NB4 (cell line): ENCODE measurements at regions not wholly inside any gene's neighbourhood (a gene's known extent, or its start where the extent isn't known, plus 50 kb on each side); places are given as distances from the start of the nearest gene placed in this dataset.

Experiments used
- DNase-seq: peaks from one replicate; pipeline ENCODE4 v3.0.0; 2010; ENCODE audit warnings: low read depth
- H3K4me3 ChIP-seq: one replicate; pipeline ENCODE4 v1.5.1; 2011; ENCODE audit warnings: mild to moderate bottlenecking, low read depth, low read length, moderate library complexity
- CTCF ChIP-seq: IDR thresholded peaks from one replicate; pipeline ENCODE4 v1.5.1; 2012; ENCODE audit warnings: low read depth, low read length
- MAX ChIP-seq: IDR thresholded peaks from 2 replicates; pipeline ENCODE4 v1.6.1; 2011; ENCODE audit warnings: low read depth, low read length
- MYC ChIP-seq: IDR thresholded peaks from 2 replicates; pipeline ENCODE4 v1.6.1; 2011; ENCODE audit warnings: low read depth, low read length
- POLR2A ChIP-seq: IDR thresholded peaks from 2 replicates; pipeline ENCODE4 v1.6.1; 2011; ENCODE audit warnings: mild to moderate bottlenecking; ENCODE audit not compliant: insufficient read length; ENCODE audit errors: extremely low read depth

- no peak for DNase-seq
Observed at GRCh38 chr15:62639432-62639831, 403.1 kb upstream of the TPM1 start.

GRCh38 chr15:62639906-62640605 is 402.5 kb upstream of the TPM1 start:
- no peak for DNase-seq
- TF ChIP-seq MYC, result no peak
- TF ChIP-seq POLR2A, result no peak
- TF ChIP-seq MAX, result no peak
- TF ChIP-seq CTCF, result no peak
- no peak overlapping the region for H3K4me3 ChIP-seq

More at GRCh38 chr15:62639432-62639831, 403.1 kb upstream of the TPM1 start:
- TF ChIP-seq MAX (no peak), POLR2A (no peak), CTCF (no peak), MYC (no peak)
- H3K4me3 ChIP-seq, result no peak overlapping the region

- H3K4me3 ChIP-seq, result no peak overlapping the region
- DNase-seq, result peak; percentile 48
- TF ChIP-seq CTCF (no peak), POLR2A (no peak), MAX (no peak), MYC (no peak)
Observed at GRCh38 chr15:62641825-62642224, 400.7 kb upstream of the TPM1 start.

GRCh38 chr15:62643572-62643971 is 399.0 kb upstream of the TPM1 start:
- DNase-seq, result no peak
- TF ChIP-seq CTCF (no peak), MYC (no peak), MAX (no peak), POLR2A (no peak)
- no peak overlapping the region for H3K4me3 ChIP-seq

GRCh38 chr15:62644216-62644888 is 398.2 kb upstream of the TPM1 start:
- H3K4me3 ChIP-seq, result no peak overlapping the region
- no peak for TF ChIP-seq MYC
- no peak for TF ChIP-seq POLR2A
- TF ChIP-seq MAX, result no peak
- TF ChIP-seq CTCF, result no peak
- DNase-seq, result no peak
